H1 (cell line): ENCODE measurements at regions not wholly inside any gene's neighbourhood (a gene's known extent, or its start where the extent isn't known, plus 50 kb on each side); places are given as distances from the start of the nearest gene placed in this dataset.

Source experiments
- CTCF ChIA-PET: fragments of 300-600 bp; sonication (Branson Sonifier 250); formaldehyde crosslinking; loops from one replicate; lab custom pipeline; 2021; ENCODE audit not compliant: partially characterized antibody; lab: Charles Lee
- POLR2A ChIA-PET: fragments of 300-600 bp; sonication (Branson Sonifier 250); formaldehyde crosslinking; loops from one replicate; lab custom pipeline; 2021; ENCODE audit warnings: inconsistent platforms; ENCODE audit not compliant: partially characterized antibody; lab: Charles Lee
- DNase-seq, 2 experiments: peaks; one replicate each; pipeline versions ENCODE4 v3.0.0 to v3.0.0-alpha.2; 2010 to 2022; ENCODE audit warnings: low spot score in 2 of 2, low read depth in 1 of 2, mixed read lengths in 1 of 2
- FAIRE-seq: peaks from 2 replicates; lab custom pipeline; 2011; peaks lifted over from hg19 to GRCh38; lab: Jason Lieb, UNC
- H2AFZ ChIP-seq: 2 replicates; pipeline ENCODE4 v1.8.1; 2012; ENCODE audit warnings: low read length, inconsistent platforms
- H2AK5ac ChIP-seq: 2 replicates; pipeline ENCODE4 v1.6.1; 2013; ENCODE audit warnings: low read depth, low read length
- H2BK120ac ChIP-seq: replicated peaks from 2 replicates; pipeline ENCODE3; 2013; ENCODE audit warnings: low read depth, low read length, inconsistent platforms
- H2BK12ac ChIP-seq: 2 replicates; pipeline ENCODE4 v1.6.1; 2013; ENCODE audit warnings: low read depth, low read length
- H2BK15ac ChIP-seq: 2 replicates; pipeline ENCODE4 v1.6.1; 2013; ENCODE audit warnings: low read length
- H2BK20ac ChIP-seq: 2 replicates; pipeline ENCODE4 v1.6.1; 2013; ENCODE audit warnings: low read length
- H2BK5ac ChIP-seq: 2 replicates; pipeline ENCODE4 v1.6.1; 2013; ENCODE audit warnings: low read depth, low read length
- H3K14ac ChIP-seq: 2 replicates; pipeline ENCODE4 v1.6.1; 2013; ENCODE audit warnings: inconsistent platforms; ENCODE audit not compliant: insufficient read length
- H3K18ac ChIP-seq: 2 replicates; pipeline ENCODE4 v1.6.1; 2013; ENCODE audit warnings: low read length; ENCODE audit errors: extremely low read depth
- H3K23ac ChIP-seq: 2 replicates; pipeline ENCODE4 v1.6.1; 2013; ENCODE audit warnings: inconsistent platforms; ENCODE audit not compliant: insufficient read length
- H3K23me2 ChIP-seq: 2 replicates; pipeline ENCODE4 v1.6.1; 2013; ENCODE audit warnings: low read depth, low read length
- H3K27ac ChIP-seq: 2 replicates; pipeline ENCODE4 v1.6.1; 2011; ENCODE audit warnings: low read depth, low read length, inconsistent platforms
- H3K27me3 ChIP-seq, 4 experiments: replicated peaks in 1 of 4; 1 replicate in 1 of 4; 2 replicates in 3 of 4; pipeline versions ENCODE4 v1.6.1 to v1.8.1; 2011 to 2013; ENCODE audit warnings: low read length in 3 of 4, mild to moderate bottlenecking in 3 of 4, inconsistent platforms in 2 of 4, mixed read lengths in 2 of 4, moderate library complexity in 1 of 4; ENCODE audit not compliant: control insufficient read depth in 3 of 4, insufficient read depth in 3 of 4; ENCODE audit errors: extremely low read depth in 1 of 4
- H3K36me3 ChIP-seq, 4 experiments: 2 replicates each; pipeline versions ENCODE4 v1.6.1 to v1.8.1; 2011 to 2013; ENCODE audit warnings: mild to moderate bottlenecking in 4 of 4, low read length in 3 of 4, moderate library complexity in 2 of 4, control low read depth in 1 of 4, inconsistent platforms in 1 of 4; ENCODE audit not compliant: insufficient read depth in 4 of 4, control insufficient read depth in 2 of 4
- H3K4ac ChIP-seq: replicated peaks from 2 replicates; pipeline ENCODE3; 2013; ENCODE audit warnings: low read length, low read depth, mixed read lengths, inconsistent platforms; ENCODE audit not compliant: insufficient read length
- H3K4me1 ChIP-seq, 4 experiments: replicated peaks in 1 of 4; 1 replicate in 1 of 4; 2 replicates in 3 of 4; pipeline versions ENCODE4 v1.6.1 to v1.8.1; 2011 to 2013; ENCODE audit warnings: low read length in 3 of 4, inconsistent platforms in 2 of 4, mixed read lengths in 1 of 4; ENCODE audit not compliant: insufficient read depth in 4 of 4, control insufficient read depth in 3 of 4
- H3K4me2 ChIP-seq, 2 experiments: 2 replicates each; pipeline versions ENCODE4 v1.6.1 to v1.8.1; 2011 to 2013; ENCODE audit warnings: low read depth in 2 of 2, low read length in 2 of 2, control low read depth in 1 of 2, inconsistent platforms in 1 of 2, mild to moderate bottlenecking in 1 of 2; ENCODE audit not compliant: insufficient read depth in 1 of 2
- H3K4me3 ChIP-seq, 4 experiments: fragments of 200-600, 300-600 bp in 1 of 4; sonication (generic), shearing (Covaris generic), sonication (Bioruptor Twin) in 1 of 4; 2 replicates each; pipeline versions ENCODE4 v1.5.1 to v1.8.1; 2011 to 2016; ENCODE audit warnings: low read length in 4 of 4, low read depth in 3 of 4, control low read depth in 2 of 4, inconsistent platforms in 2 of 4, mild to moderate bottlenecking in 2 of 4, mixed read lengths in 1 of 4, moderate library complexity in 1 of 4; ENCODE audit not compliant: insufficient read depth in 2 of 4; ENCODE audit errors: extremely low read depth in 1 of 4
- H3K56ac ChIP-seq: replicated peaks from 2 replicates; pipeline ENCODE3; 2013; ENCODE audit warnings: low read depth, mild to moderate bottlenecking, mixed read lengths, low read length, inconsistent platforms; ENCODE audit not compliant: insufficient read length
- H3K79me1 ChIP-seq: 2 replicates; pipeline ENCODE4 v1.6.1; 2013; ENCODE audit warnings: low read depth, low read length, control low read depth
- H3K79me2 ChIP-seq, 2 experiments: 2 replicates each; pipeline versions ENCODE4 v1.6.1 to v1.8.1; 2012 to 2013; ENCODE audit warnings: low read length in 2 of 2, mild to moderate bottlenecking in 2 of 2, inconsistent platforms in 1 of 2; ENCODE audit not compliant: insufficient read depth in 2 of 2, control insufficient read depth in 1 of 2
- H3K9ac ChIP-seq, 4 experiments: replicated peaks in 1 of 4; 1 replicate in 1 of 4; 2 replicates in 3 of 4; pipeline versions ENCODE4 v1.6.1 to v1.8.1; 2011 to 2013; ENCODE audit warnings: low read depth in 3 of 4, low read length in 3 of 4, control low read depth in 2 of 4, mild to moderate bottlenecking in 2 of 4, moderate library complexity in 2 of 4, inconsistent platforms in 1 of 4; ENCODE audit errors: extremely low read depth in 1 of 4
- H3K9me3 ChIP-seq, 2 experiments: 2 replicates each; pipeline versions ENCODE4 v1.6.1 to v1.8.1; 2012 to 2013; ENCODE audit warnings: mild to moderate bottlenecking in 2 of 2, moderate library complexity in 2 of 2, control low read depth in 1 of 2, inconsistent platforms in 1 of 2, low read depth in 1 of 2, low read length in 1 of 2, mixed read lengths in 1 of 2; ENCODE audit not compliant: insufficient read depth in 2 of 2
- H4K20me1 ChIP-seq, 2 experiments: replicated peaks in 1 of 2; 2 replicates each; pipeline versions ENCODE3 to v1.8.1; 2011 to 2013; ENCODE audit warnings: inconsistent platforms in 2 of 2, low read length in 2 of 2, mild to moderate bottlenecking in 1 of 2; ENCODE audit not compliant: insufficient read depth in 2 of 2, control insufficient read depth in 1 of 2
- H4K5ac ChIP-seq: 2 replicates; pipeline ENCODE4 v1.6.1; 2013; ENCODE audit warnings: low read length, low read depth, mixed read lengths, inconsistent platforms; ENCODE audit not compliant: insufficient read length
- H4K8ac ChIP-seq: 2 replicates; pipeline ENCODE4 v1.8.0; 2013; ENCODE audit warnings: mild to moderate bottlenecking, moderate library complexity, low read length, inconsistent platforms; ENCODE audit not compliant: insufficient read depth; ENCODE audit errors: extremely low read depth
- H4K91ac ChIP-seq: replicated peaks from 2 replicates; pipeline ENCODE3; 2013; ENCODE audit warnings: low read length, mixed read lengths, inconsistent platforms; ENCODE audit not compliant: insufficient read length
- CHD2 ChIP-seq: IDR thresholded peaks from 2 replicates; pipeline ENCODE4 v1.6.1; 2012; ENCODE audit warnings: low read length, improper control_type of control experiment
- EP300 ChIP-seq, 2 experiments: IDR thresholded peaks; 1 replicate in 1 of 2; 2 replicates in 1 of 2; pipeline ENCODE4 v1.6.1; 2011 to 2012; ENCODE audit warnings: low read depth in 2 of 2, low read length in 2 of 2, mild to moderate bottlenecking in 2 of 2, borderline replicate concordance in 1 of 2, inconsistent platforms in 1 of 2, moderate library complexity in 1 of 2
- JUN ChIP-seq: IDR thresholded peaks from 2 replicates; pipeline ENCODE4 v1.6.1; 2011; ENCODE audit warnings: low read depth, mild to moderate bottlenecking, improper control_type of control experiment, low read length
- MAFK ChIP-seq: IDR thresholded peaks from 2 replicates; pipeline ENCODE4 v1.6.1; 2012; ENCODE audit warnings: low read depth, mild to moderate bottlenecking, improper control_type of control experiment, low read length
- MAX ChIP-seq: IDR thresholded peaks from 2 replicates; pipeline ENCODE4 v1.6.1; 2012; ENCODE audit warnings: inconsistent platforms
- NANOG ChIP-seq: IDR thresholded peaks from 2 replicates; pipeline ENCODE4 v1.6.1; 2011; ENCODE audit warnings: low read length, low read depth, mild to moderate bottlenecking, inconsistent platforms; ENCODE audit not compliant: insufficient read depth, poor library complexity, severe bottlenecking
- POLR2A ChIP-seq, 2 experiments: IDR thresholded peaks; 1 replicate in 1 of 2; 2 replicates in 1 of 2; pipeline ENCODE4 v1.6.1; 2011; ENCODE audit warnings: low read depth in 2 of 2, low read length in 2 of 2, mild to moderate bottlenecking in 2 of 2; ENCODE audit errors: control extremely low read depth in 1 of 2
- POLR2AphosphoS5 ChIP-seq: IDR thresholded peaks from 2 replicates; pipeline ENCODE4 v1.6.1; 2011; ENCODE audit warnings: low read depth, low read length
- TEAD4 ChIP-seq: IDR thresholded peaks from 2 replicates; pipeline ENCODE4 v1.6.1; 2012; ENCODE audit warnings: low read depth, low read length, inconsistent platforms, mixed read lengths
- USF2 ChIP-seq: IDR thresholded peaks from 2 replicates; pipeline ENCODE4 v1.6.1; 2011; ENCODE audit warnings: low read length, improper control_type of control experiment
- WGBS, 2 experiments: shearing (Covaris generic) in 1 of 2; methylation state at CpG; one replicate each; pipeline versions ENCODE4 v1.1.6 to v1.1.7; 2013 to 2015; ENCODE audit warnings: low lambda C conversion rate in 2 of 2, mixed read lengths in 2 of 2, inconsistent platforms in 1 of 2, low coverage in 1 of 2, missing lambda C conversion rate in 1 of 2; ENCODE audit not compliant: insufficient replicate concordance in 2 of 2, insufficient coverage in 1 of 2, insufficient read length in 1 of 2; ENCODE audit errors: extremely low coverage in 1 of 2, missing lambda C conversion rate in 1 of 2; 5-methylcytosine and 5-hydroxymethylcytosine counted together
- TF ChIP-seq, protein P1 (sequence below): IDR thresholded peaks from 2 replicates; pipeline ENCODE4 v1.6.1; 2011; ENCODE audit warnings: low read depth, mild to moderate bottlenecking, low read length; ENCODE audit not compliant: insufficient read depth

DNA sequence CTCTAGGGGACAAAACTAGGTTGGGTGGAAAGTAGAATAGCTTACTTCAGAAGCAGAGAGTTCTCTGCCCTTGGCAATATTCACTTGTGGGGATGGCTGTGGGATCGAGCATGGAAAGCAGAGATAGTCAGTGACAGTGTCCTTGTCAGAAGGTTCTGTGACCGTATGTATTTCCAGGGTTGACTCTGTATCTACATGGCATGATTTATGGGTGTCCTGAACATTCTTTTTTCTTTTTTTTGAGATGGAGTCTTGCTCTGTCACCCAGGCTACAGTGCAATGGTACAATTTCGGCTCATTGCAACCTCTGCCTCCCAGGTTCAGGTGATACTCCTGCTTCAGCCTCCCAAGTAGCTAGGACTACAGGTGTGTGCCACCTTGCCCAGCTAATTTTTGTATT, 77.4 kb upstream of the LHFPL2 start:
- FAIRE-seq (no peak), DNase-seq (no peak)
- WGBS, 2 experiments, result 97% methylated on average over 3 of the region's 3 CpGs; no CpG with 5 or more reads in 1 of the 2 experiments
- Histone ChIP-seq H3K4me3 (no peak overlapping the region), H2AK5ac (no peak overlapping the region), H2AFZ (no peak overlapping the region), H3K9ac (no peak overlapping the region), H4K5ac (no peak overlapping the region), H2BK20ac (no peak overlapping the region), H4K8ac (no peak overlapping the region), H3K23ac (no peak overlapping the region), H3K4ac (no peak overlapping the region), H2BK120ac (no peak overlapping the region), H3K4me1 (peaks cover 0 to 8% (median 4%) of the 10 kb centered on the region in 4 experiments; a peak in 5 of 7 replicates), H3K27ac (no peak overlapping the region), H2BK15ac (no peak overlapping the region), H2BK5ac (no peak overlapping the region), H3K36me3 (no peaks in the 10 kb centered on the region), H3K23me2 (no peaks in the 10 kb centered on the region), H4K91ac (no peak overlapping the region), H3K56ac (no peak overlapping the region), H3K9me3 (no peaks in the 10 kb centered on the region), H3K27me3 (no peaks in the 10 kb centered on the region), H3K79me2 (no peaks in the 10 kb centered on the region), H3K4me2 (no peak overlapping the region), H2BK12ac (no peak overlapping the region), H3K18ac (no peak overlapping the region; the same call in 1 of the 2 replicates), H4K20me1 (no peaks in the 10 kb centered on the region), H3K14ac (no peak overlapping the region), H3K79me1 (no peaks in the 10 kb centered on the region)
- CTCF ChIA-PET, result no interaction called here
- TF ChIP-seq JUN (no peak), MAX (no peak), TEAD4 (no peak), EP300 (IDR thresholded peaks at IDR 0.05; ENCODE audit: borderline replicate concordance in 1 of 2, low read depth in 2 of 2, low read length in 2 of 2) (no peak), MAFK (no peak), POLR2A (IDR thresholded peaks at IDR 0.05; ENCODE audit: control extremely low read depth in 1 of 2, low read depth in 2 of 2, low read length in 2 of 2) (no peak), POLR2AphosphoS5 (no peak), NANOG (no peak), CHD2 (no peak), USF2 (no peak)
- TF ChIP-seq, protein P1, sequence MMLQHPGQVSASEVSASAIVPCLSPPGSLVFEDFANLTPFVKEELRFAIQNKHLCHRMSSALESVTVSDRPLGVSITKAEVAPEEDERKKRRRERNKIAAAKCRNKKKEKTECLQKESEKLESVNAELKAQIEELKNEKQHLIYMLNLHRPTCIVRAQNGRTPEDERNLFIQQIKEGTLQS, result no peak
- POLR2A ChIA-PET, result no interaction called here
